ENCODE measurements at regions not wholly inside any gene's neighbourhood (a gene's known extent, or its start where the extent isn't known, plus 50 kb on each side); places are given as distances from the start of the nearest gene placed in this dataset.

GRCh38 chr7:23894892-23895569, 185.0 kb downstream of the STK31 start:
- TF ChIP-seq EP300 (IDR thresholded peaks at IDR 0.05; ENCODE audit: borderline replicate concordance in 1 of 2, low read depth in 1 of 2, low read length in 1 of 2): 0 out of 4 replicates have a peak, but pooled peaks of 1 of the 2 experiments have one; percentile 3
- TF ChIP-seq CTCF (IDR thresholded peaks at IDR 0.05): no peak
- TF ChIP-seq GABPA (IDR thresholded peaks at IDR 0.05; ENCODE audit: low read depth): no peak
- no peak for TF ChIP-seq NRF1 (IDR thresholded peaks at IDR 0.05; ENCODE audit: low read depth, low read length)
- no peak for TF ChIP-seq ZBTB33 (IDR thresholded peaks at IDR 0.05; ENCODE audit: borderline replicate concordance, low read depth)
- TF ChIP-seq SMC3 (IDR thresholded peaks at IDR 0.05; ENCODE audit: low read depth, low read length): no peak
- no peak for TF ChIP-seq REST (IDR thresholded peaks at IDR 0.05; ENCODE audit: low read depth, low read length)
- TF ChIP-seq RAD21 (IDR thresholded peaks at IDR 0.05; ENCODE audit: low read length): no peak
- no peak for TF ChIP-seq RFX5 (IDR thresholded peaks at IDR 0.05; ENCODE audit: low read length)
- no peak for TF ChIP-seq USF1 (IDR thresholded peaks at IDR 0.05; ENCODE audit: borderline replicate concordance, low read depth)
- 0 out of 2 replicates have a peak, but pooled peaks have one; percentile 18 for TF ChIP-seq MXI1 (IDR thresholded peaks at IDR 0.05; ENCODE audit: low read depth, low read length)
- TF ChIP-seq JUND (IDR thresholded peaks at IDR 0.05): no peak
- TF ChIP-seq RXRA (IDR thresholded peaks at IDR 0.05; ENCODE audit: borderline replicate concordance, low read depth): no peak
- TF ChIP-seq SIN3A (IDR thresholded peaks at IDR 0.05; ENCODE audit: borderline replicate concordance, low read depth, low read length): no peak

Data from SK-N-SH (cell line).